ENCODE measurements at regions not wholly inside any gene's neighbourhood (a gene's known extent, or its start where the extent isn't known, plus 50 kb on each side); places are given as distances from the start of the nearest gene placed in this dataset.
A peak's percentile ranks its signal among the peaks of the same experiment; 100 is the strongest.

DNA sequence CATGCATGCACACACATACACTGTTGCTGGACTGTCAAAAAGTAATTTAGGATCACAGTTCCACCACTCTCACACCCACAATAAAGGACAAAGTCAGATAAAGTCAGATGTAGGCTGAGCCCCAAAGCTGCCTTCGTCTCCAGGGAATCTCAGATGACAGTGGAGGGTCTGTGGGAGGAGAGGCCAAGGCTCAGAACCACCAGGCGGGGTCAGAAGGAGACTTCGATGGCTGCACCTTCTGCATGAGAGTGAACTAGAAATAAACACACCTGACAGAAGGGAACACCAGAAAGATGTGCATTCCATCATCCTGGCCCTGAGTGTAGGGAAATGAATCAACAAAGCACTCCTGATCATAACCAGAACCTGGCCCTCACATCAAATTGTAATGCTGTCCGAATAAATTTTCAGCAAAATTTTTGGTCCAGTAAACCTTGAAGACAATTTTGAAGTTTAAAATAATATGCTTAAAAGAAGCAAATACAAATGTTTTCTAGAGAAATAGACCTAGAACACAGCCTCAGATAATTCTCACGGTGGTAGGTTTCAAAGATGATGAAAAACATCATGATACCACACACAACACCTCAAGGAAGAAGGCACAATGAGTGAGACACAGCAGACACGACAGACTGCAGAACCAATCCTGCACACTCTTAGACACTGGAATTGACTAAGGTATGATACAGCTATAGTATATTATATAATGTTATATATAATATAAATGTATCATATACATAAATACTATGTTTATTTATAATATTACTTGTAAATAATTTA lies 269.8 kb upstream of the KLF6 start:
- H3K36me3 Mint-ChIP-seq, result no peaks in the 10 kb centered on the region
- ATAC-seq (no peak), DNase-seq (no peak)
- no peak overlapping the region for H3K27ac Mint-ChIP-seq
- no peaks in the 10 kb centered on the region for H3K9me3 Mint-ChIP-seq (ENCODE audit: low read depth)
- peaks cover 14% of the 10 kb centered on the region for H3K4me1 Mint-ChIP-seq
- H3K4me3 Mint-ChIP-seq, result no peak overlapping the region
- CTCF ChIA-PET, result no interaction called here
- H3K27me3 Mint-ChIP-seq, result no peaks in the 10 kb centered on the region

DNA sequence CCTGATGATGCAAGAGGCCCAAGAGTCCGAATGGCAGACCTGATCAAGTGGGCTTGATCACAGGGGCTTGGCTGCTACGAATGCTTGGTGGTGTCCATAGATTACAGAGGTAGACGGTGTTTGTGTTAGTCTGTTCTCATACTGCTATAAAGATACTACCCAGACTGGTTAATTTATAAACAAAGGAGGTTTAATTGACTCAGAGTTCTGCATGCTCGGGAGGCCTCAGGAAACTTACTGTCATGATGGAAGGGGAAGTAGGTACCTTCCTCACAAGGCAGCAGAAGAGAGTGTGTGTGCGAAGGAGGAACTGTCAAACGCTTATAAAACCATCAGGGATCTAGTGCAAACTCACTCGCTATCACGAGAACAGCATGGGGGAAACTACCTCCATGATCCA lies 268.9 kb upstream of the KLF6 start:
- H3K4me1 Mint-ChIP-seq, result peaks cover 8% of the 10 kb centered on the region
- H3K27ac Mint-ChIP-seq, result no peak overlapping the region
- no peaks in the 10 kb centered on the region for H3K9me3 Mint-ChIP-seq (ENCODE audit: low read depth)
- H3K4me3 Mint-ChIP-seq, result no peak overlapping the region
- no peaks in the 10 kb centered on the region for H3K36me3 Mint-ChIP-seq
- ATAC-seq (no peak), DNase-seq (no peak)
- CTCF ChIA-PET, result no interaction called here
- H3K27me3 Mint-ChIP-seq, result no peaks in the 10 kb centered on the region

DNA sequence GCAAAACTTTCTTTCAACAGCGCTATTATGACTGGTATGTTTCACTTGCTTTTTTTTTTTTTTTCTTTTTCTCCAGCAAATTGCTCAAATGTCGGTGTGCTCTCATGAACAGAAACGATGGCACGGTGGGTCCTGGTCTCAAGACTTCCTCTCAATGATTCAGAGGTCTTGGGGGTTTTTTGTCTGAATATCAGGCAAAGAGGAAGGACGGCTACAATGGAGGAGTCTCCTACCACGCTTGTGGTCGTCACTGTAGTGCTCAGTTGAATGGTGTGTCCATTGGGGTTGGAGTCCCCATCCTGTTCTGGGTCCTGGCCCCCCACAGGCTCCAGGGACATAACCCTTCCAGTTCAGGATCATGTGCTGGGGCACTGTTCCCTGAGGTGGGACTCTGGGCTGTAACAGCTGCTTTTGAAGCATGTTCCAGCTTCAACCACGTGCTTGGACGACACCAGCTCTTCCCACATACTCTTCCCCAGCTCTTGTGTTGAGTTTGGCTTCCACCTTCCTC lies 266.7 kb upstream of the KLF6 start:
- DNase-seq (no peak), ATAC-seq (no peak)
- no peaks in the 10 kb centered on the region for H3K27me3 Mint-ChIP-seq
- no peaks in the 10 kb centered on the region for H3K36me3 Mint-ChIP-seq
- peaks cover 5% of the 10 kb centered on the region for H3K4me1 Mint-ChIP-seq
- H3K4me3 Mint-ChIP-seq, result no peak overlapping the region
- no peak overlapping the region for H3K27ac Mint-ChIP-seq
- CTCF ChIA-PET, result no interaction called here
- H3K9me3 Mint-ChIP-seq (ENCODE audit: low read depth), result no peaks in the 10 kb centered on the region

DNA sequence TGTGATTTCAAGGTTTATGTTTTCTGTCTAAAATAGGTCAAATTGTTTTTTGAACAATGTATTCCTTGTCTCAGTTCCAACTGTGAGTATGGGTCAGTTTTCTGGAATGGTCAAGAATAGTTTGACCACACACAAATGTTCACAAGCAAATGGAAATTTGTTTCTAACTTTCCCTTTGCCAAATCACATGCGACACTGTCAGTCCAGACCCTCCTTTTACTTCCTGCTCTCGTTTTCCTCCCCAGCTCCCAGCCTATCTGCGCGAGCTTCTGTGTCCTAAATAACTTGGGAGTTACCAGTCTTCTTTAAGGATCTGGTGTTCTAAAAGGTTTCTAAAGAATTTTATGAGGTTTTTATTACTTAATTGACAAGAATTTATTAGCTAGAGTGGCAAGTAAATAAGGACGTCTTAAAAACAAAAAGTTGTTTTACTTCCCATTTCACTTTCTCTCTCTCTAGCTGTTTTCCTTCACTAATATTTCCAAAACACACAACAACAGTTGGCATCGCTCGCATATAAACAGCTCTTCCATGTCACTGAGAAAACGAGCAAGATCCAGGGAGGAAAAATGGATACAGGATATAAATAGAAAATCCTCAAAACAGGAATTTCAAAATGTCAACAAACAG lies 266.1 kb upstream of the KLF6 start:
- H3K9me3 Mint-ChIP-seq (ENCODE audit: low read depth), result no peaks in the 10 kb centered on the region
- H3K27me3 Mint-ChIP-seq, result no peaks in the 10 kb centered on the region
- CTCF ChIA-PET, result no interaction called here
- no peak overlapping the region for H3K4me3 Mint-ChIP-seq
- peaks cover 5% of the 10 kb centered on the region for H3K4me1 Mint-ChIP-seq
- DNase-seq (no peak), ATAC-seq (no peak)
- no peak overlapping the region for H3K27ac Mint-ChIP-seq
- no peaks in the 10 kb centered on the region for H3K36me3 Mint-ChIP-seq

DNA sequence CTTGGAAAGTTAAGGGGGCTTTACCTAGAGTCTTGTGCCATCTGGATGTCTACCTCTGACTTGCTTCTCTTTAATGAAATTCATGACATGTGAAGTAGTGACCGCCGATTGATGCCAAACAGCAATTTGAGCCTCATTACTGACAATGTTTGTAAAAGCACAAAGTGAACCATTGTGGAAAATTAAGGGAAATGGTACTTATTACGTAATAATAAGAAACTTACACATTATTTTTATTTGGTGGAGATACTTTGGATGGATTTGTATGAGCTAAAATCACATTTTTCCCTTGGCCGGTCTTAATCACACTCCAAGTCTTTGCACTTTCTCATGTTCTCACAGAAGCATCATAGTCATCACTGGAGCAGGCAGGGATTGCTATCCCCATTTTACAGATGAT lies 265.1 kb upstream of the KLF6 start:
- DNase-seq, result no peak
- Mint-ChIP-seq H3K4me3 (no peak overlapping the region), H3K27me3 (no peaks in the 10 kb centered on the region), H3K36me3 (no peaks in the 10 kb centered on the region), H3K4me1 (peaks cover 5% of the 10 kb centered on the region), H3K9me3 (ENCODE audit: low read depth) (no peaks in the 10 kb centered on the region), H3K27ac (no peak overlapping the region)
- CTCF ChIA-PET, result interaction anchor here (1.6 kb wide), 1 partner anchor 11 kb away, joined by 6 read pairs; no protein-coding TSS in a partner anchor
- ATAC-seq, result no peak

DNA sequence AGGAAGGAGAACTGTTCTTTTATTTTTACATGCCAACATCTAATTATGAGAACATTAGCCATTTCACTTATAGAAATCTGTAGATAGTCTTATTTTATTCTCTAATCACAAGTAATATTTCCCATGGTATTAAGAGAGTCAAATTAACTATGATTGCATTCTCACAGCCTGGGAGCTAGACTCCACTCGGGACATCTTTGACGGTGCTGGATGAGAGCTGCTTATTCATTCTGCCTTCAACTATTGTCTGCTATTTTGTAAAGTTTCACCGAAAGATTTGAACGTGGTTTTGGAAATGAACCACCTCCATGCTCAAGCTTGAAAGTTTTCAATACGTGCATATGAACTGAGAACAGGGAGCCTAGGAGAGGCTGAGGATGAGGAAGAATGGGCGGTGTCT lies 264.3 kb upstream of the KLF6 start:
- Mint-ChIP-seq H3K27ac (no peak overlapping the region), H3K9me3 (ENCODE audit: low read depth) (peaks cover 3% of the 10 kb centered on the region), H3K4me3 (no peak overlapping the region), H3K4me1 (peaks cover 5% of the 10 kb centered on the region), H3K27me3 (no peaks in the 10 kb centered on the region), H3K36me3 (no peaks in the 10 kb centered on the region)
- CTCF ChIA-PET, result interaction anchor here (1.4 to 1.6 kb wide), 2 partner anchors 10 to 35 kb away, joined by 3 to 6 read pairs; no protein-coding TSS in a partner anchor
- ATAC-seq (no peak), DNase-seq (no peak)

DNA sequence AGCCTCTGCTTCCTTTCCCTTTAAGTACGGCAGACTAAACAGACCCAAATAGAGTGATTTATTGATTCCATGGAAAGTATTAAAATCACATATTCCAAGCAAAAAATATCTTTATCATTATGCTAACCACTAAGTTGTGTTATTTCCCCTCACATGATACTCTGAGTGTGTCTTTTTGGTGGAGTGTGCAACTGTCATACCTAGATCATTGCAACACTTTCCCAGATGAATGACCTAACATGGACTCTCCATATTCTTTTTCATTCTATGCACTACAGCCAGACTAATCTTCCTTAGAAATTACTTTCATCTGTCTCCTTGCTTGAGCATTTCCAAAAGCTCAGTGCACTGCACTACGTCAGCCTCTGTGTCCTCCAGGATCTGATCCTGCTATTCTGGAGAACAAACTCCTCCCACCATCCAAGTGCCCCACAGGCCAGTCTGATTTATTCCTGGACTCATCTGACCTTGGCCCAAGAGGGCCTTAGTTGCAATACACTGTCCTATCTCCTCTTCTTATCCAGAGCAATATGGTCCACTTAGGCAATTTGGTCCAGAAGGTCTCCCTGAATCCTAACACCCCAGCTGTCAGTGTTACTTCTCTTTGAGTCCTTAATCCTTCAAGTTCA lies 263.3 kb upstream of the KLF6 start:
- CTCF ChIA-PET, result interaction anchor here (1.4 kb wide), 1 partner anchor 36 kb away, joined by 3 read pairs; no protein-coding TSS in a partner anchor
- Mint-ChIP-seq H3K36me3 (no peaks in the 10 kb centered on the region), H3K27me3 (no peaks in the 10 kb centered on the region), H3K4me1 (peaks cover 5% of the 10 kb centered on the region), H3K4me3 (no peak overlapping the region), H3K9me3 (ENCODE audit: low read depth) (peaks cover 3% of the 10 kb centered on the region), H3K27ac (no peak overlapping the region)
- DNase-seq (no peak), ATAC-seq (no peak)

DNA sequence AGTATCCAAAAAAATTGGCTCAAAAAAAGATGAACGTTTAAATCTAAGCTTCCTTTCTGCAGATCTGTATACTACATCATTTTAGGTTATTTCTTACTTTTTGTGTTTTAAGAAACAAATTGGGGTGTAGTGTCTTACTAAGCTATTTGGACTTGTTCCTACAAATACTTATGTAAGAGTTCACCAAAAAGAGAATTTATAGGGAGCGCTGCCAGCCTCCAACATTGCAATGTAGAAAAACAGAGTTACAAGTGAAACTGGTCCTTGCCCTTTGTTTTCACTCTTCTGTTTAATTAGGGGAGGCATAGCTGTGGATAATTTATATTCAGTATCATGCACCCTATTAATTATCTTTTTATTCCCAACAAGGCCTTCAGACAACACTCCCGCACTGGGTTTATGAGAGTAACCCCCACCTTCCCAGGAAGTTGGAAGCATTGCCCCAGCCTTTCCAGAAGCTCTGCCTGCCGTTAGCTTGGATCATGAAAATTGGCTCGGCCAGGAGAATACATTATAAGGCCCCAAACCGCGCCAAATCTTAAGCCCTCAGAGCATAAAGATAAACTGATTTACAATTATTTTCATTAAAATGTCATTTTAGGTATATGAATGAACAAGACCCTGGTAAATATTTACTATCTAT lies 261.8 kb upstream of the KLF6 start:
- Mint-ChIP-seq H3K36me3 (peaks cover 8% of the 10 kb centered on the region), H3K4me1 (peaks cover 5% of the 10 kb centered on the region), H3K27ac (no peak overlapping the region), H3K4me3 (no peak overlapping the region), H3K9me3 (ENCODE audit: low read depth) (peaks cover 8% of the 10 kb centered on the region), H3K27me3 (no peaks in the 10 kb centered on the region)
- ATAC-seq, result no peak
- CTCF ChIA-PET, result no interaction called here
- DNase-seq, result no peak

DNA sequence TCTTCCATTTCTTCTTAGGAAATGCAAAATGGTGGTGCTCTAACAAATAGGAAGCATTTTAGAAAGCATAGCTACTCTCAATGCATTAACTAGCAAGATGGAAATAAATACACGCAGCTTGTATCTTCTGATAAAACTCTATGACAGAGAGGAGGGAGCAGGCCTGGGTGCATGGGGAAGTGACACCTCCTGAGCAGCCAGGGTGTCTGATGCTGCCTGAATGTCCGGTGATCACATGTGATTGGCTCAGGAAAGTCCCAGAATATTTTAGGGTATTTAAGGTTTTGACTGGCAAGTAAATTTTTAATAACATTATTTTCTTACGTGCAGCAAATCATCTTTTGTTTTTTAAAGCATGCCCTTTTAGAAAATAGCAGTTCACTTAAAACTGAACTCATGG lies 261.0 kb upstream of the KLF6 start:
- CTCF ChIA-PET, result no interaction called here
- no peak for DNase-seq
- Mint-ChIP-seq H3K9me3 (ENCODE audit: low read depth) (peaks cover 13% of the 10 kb centered on the region), H3K27me3 (no peaks in the 10 kb centered on the region), H3K27ac (no peak overlapping the region), H3K36me3 (peaks cover 14% of the 10 kb centered on the region), H3K4me1 (no peaks in the 10 kb centered on the region), H3K4me3 (no peak overlapping the region)
- ATAC-seq, result no peak

DNA sequence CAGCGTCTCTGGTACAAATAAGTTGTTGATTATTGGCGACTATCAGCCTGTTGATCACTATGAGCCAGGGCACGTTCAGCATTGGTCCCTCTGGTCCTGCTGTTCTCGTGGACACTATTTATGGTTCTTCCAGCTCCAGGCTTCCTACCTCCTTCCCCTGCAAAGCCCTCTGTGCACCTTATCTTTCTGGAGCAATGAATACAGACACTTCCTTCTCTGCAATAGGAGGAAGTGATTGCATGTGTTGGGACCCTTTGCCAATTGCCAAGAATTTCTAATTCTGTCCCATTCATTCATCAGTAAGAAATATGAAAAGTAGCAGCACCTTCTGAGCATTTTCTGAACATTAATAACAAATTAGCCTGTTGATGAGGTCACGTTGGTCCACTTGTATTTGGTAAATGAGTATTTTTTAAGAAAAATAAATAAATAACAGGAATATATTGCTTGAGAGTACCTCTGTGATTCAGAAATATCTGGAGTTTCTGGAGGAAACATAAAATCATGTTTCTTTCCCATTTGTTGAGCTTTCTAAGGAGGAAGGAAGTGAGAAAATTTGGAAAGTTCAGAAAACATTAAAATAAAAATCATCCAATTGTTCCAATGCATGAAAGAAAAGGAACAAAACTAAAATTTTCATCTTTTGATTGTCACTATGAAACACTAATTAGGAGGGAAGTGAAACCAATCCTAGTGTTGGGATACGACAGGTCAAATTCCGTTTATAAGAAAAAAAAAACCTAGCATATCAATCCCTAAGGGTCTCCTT lies 259.1 kb upstream of the KLF6 start:
- CTCF ChIA-PET, result no interaction called here
- Mint-ChIP-seq H3K4me1 (no peaks in the 10 kb centered on the region), H3K36me3 (peaks cover 18% of the 10 kb centered on the region), H3K4me3 (no peak overlapping the region), H3K27ac (no peak overlapping the region), H3K9me3 (ENCODE audit: low read depth) (peaks cover 13% of the 10 kb centered on the region), H3K27me3 (no peaks in the 10 kb centered on the region)
- DNase-seq (no peak), ATAC-seq (no peak)

DNA sequence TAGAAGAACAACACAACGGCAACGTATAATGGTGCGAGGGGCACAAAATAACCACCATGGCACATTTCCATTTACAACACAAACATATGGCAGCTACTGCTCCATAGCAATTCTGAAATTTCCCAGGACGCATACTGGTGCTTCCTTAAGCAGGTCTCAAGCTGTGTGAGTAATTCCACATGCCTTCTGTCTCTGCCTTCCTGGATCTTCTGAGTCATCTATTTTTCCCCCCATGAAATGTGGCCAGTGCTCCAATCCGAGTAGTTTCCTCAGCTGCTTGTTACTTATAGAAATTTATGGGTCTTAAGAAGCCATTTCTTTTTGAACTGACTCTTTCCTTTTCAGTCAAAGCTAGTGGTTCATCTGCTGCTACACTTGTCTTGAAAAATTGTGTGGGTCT lies 256.6 kb upstream of the KLF6 start:
- no peak overlapping the region for H3K4me3 Mint-ChIP-seq
- CTCF ChIA-PET, result no interaction called here
- no peak overlapping the region for H3K27ac Mint-ChIP-seq
- H3K4me1 Mint-ChIP-seq, result peaks cover 7% of the 10 kb centered on the region
- DNase-seq, result no peak
- ATAC-seq, result no peak
- H3K36me3 Mint-ChIP-seq, result peaks cover 22% of the 10 kb centered on the region
- no peaks in the 10 kb centered on the region for H3K27me3 Mint-ChIP-seq
- peaks cover 13% of the 10 kb centered on the region for H3K9me3 Mint-ChIP-seq (ENCODE audit: low read depth)

DNA sequence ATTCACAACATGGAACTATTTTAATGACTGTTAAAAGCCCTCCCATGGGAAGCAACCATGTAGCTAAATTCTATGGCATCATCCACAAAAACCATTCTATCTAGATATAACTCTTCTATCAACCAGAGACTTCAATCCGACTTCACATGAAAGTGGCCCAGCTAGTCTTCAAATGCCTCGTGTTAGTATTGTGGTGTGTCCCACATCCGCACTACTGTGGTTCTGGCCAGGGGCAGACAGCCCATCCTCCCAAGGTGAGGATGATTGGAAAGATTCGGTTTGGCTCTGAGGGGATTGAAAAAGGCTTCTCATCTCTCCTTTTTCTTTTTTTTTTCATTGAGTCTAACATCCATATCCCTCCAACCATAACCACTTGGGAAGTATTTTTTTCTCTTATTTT lies 253.0 kb upstream of the KLF6 start:
- Mint-ChIP-seq H3K9me3 (ENCODE audit: low read depth) (peaks cover 10% of the 10 kb centered on the region), H3K4me3 (no peak overlapping the region), H3K4me1 (peaks cover 34% of the 10 kb centered on the region), H3K27ac (no peak overlapping the region), H3K27me3 (no peaks in the 10 kb centered on the region), H3K36me3 (peaks cover 22% of the 10 kb centered on the region)
- CTCF ChIA-PET, result interaction anchor here (0.8 to 2.0 kb wide), 2 partner anchors 12 to 22 kb away, joined by 3 to 6 read pairs; no protein-coding TSS in a partner anchor
- peak; percentile 60 for DNase-seq
- no peak for ATAC-seq

DNA sequence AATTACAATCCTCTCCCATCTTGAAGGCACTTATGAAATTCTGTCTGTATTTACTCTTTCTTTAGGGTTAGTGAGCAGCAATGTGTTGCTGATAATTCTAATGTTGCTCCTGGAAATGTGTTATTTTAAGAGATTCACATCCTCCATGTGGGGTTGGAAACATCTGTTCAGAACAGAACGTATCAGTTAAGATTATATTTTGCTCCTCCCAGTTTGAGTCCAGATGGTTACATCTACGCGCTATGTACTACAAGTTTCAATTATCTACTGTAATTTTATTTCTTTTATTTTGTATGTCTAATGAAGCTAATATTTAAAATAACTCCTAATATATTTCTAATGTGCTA lies 250.6 kb upstream of the KLF6 start:
- DNase-seq (no peak), ATAC-seq (no peak)
- peaks cover 43% of the 10 kb centered on the region for H3K4me1 Mint-ChIP-seq
- H3K9me3 Mint-ChIP-seq (ENCODE audit: low read depth), result no peaks in the 10 kb centered on the region
- H3K36me3 Mint-ChIP-seq, result peaks cover 11% of the 10 kb centered on the region
- CTCF ChIA-PET, result no interaction called here
- peak overlapping the region; percentile 80 for H3K27ac Mint-ChIP-seq
- H3K4me3 Mint-ChIP-seq, result peak overlapping the region; percentile 46
- no peaks in the 10 kb centered on the region for H3K27me3 Mint-ChIP-seq
